GM12873 (cell line): ENCODE measurements at regions not wholly inside any gene's neighbourhood (a gene's known extent, or its start where the extent isn't known, plus 50 kb on each side); places are given as distances from the start of the nearest gene placed in this dataset.

Experiments
- TF ChIP-seq, protein P1 (sequence below): IDR thresholded peaks from 2 replicates; pipeline ENCODE4 v1.5.1; 2012; ENCODE audit warnings: low read depth, mild to moderate bottlenecking, moderate library complexity, low read length, control low read depth; ENCODE audit not compliant: insufficient read depth; ENCODE audit errors: missing control alignments

DNA sequence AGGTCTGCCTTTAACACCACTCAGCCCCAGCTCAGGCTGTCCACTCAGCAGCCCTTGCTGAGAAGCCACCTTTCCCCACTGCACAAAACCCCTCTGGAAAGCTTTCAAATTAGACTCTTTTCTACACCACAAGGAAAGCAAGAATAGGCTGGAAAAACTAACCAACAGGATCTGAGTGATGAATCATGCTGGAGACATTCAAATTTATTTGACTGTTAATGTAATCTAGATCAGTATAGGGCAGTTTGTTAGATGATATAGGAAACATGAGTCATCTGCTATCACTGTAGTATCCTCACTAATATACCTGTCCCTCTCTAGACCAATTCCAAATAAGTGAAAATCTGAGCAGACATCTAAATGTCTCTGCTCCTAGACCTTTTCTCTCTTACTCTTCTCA is 127.8 kb upstream of the PAM start:
- TF ChIP-seq, protein P1, sequence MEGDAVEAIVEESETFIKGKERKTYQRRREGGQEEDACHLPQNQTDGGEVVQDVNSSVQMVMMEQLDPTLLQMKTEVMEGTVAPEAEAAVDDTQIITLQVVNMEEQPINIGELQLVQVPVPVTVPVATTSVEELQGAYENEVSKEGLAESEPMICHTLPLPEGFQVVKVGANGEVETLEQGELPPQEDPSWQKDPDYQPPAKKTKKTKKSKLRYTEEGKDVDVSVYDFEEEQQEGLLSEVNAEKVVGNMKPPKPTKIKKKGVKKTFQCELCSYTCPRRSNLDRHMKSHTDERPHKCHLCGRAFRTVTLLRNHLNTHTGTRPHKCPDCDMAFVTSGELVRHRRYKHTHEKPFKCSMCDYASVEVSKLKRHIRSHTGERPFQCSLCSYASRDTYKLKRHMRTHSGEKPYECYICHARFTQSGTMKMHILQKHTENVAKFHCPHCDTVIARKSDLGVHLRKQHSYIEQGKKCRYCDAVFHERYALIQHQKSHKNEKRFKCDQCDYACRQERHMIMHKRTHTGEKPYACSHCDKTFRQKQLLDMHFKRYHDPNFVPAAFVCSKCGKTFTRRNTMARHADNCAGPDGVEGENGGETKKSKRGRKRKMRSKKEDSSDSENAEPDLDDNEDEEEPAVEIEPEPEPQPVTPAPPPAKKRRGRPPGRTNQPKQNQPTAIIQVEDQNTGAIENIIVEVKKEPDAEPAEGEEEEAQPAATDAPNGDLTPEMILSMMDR: no peak

DNA sequence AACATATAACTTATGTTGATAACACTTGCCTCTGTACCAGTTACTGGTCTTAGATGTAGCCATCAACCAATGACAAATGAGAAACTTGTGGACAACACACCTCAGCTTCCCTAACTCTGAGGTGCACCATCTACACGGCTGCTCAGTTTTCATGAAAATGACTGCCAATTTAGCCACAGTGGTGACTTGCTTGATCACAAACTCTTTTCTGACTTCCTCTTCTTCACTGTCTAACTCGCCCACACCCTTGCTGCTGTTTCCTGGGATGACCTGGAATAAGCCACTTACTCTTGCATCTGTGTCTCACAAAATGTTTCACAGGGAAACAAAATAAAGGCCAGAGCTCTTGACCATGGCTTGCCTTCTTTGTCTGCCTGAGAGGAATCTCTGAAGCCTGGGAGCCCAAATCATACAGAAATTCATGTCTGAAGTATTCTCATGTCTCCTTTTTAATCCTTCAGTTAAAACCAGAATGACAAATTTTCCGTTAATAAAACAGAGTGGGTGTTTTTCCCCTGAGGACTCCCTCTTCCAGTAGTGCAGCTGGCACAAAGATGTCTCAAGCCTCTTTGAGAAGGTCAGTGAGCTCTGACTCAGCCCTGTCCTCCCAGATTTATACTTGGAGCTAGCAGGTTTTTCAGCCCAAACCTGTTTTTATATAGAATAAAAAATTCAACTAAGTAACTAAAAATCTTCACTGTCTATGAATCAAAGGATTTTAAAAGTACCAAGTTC is 126.5 kb upstream of the PAM start:
- TF ChIP-seq, protein P1: no peak

DNA sequence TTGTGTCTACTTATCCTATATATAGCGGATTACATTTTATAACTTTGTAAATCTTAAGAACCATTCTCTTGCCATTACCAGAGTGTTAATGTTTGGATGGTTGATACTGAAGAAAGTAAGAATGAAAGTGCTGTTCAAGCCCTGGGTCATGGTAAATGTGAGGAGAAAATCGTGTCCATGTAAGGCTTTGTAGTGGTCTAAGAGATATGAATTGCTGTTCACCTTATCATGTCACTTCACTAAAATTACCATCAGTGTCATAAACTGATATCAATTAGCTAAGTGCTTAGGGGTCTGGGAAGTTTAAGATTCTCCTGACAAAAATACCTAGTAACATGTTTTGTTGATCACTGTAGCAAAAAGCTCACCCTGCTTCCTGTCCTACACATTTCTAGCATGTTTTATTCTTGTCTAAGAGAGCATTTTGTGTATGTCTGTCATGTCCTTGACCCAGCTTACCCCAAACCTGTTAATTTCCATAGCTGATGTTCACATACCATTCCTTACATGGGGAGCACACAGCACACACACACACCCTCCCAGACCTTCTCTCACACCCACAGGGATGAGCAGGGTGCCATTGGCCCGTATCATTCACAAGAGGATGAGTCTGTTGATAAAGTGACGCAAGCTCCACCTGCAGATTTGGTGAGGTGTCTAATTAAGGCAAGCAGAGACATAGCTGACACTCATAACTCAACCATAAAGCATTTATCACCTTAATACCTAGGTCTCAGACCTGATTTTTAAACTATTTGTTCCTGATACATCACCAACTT is 125.1 kb upstream of the PAM start:
- TF ChIP-seq, protein P1: no peak

DNA sequence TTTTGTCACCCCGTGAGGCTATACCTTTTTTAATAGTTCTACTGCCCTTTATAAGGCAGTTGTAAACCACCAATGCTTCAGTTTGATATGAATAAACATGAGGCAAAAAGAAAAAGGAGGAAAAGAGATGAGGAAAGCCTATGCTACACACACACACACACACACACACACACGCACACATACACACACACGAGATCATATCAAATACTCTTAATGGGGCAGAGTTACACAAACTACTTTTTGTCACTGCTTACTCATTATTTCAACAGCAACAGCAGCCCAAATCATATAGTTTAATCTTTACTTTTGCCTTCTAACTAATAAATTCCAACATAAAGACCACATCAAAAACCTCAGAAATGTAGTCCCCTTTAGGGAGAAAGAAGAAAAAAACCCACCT is 116.8 kb upstream of the PAM start:
- TF ChIP-seq, protein P1: no peak

DNA sequence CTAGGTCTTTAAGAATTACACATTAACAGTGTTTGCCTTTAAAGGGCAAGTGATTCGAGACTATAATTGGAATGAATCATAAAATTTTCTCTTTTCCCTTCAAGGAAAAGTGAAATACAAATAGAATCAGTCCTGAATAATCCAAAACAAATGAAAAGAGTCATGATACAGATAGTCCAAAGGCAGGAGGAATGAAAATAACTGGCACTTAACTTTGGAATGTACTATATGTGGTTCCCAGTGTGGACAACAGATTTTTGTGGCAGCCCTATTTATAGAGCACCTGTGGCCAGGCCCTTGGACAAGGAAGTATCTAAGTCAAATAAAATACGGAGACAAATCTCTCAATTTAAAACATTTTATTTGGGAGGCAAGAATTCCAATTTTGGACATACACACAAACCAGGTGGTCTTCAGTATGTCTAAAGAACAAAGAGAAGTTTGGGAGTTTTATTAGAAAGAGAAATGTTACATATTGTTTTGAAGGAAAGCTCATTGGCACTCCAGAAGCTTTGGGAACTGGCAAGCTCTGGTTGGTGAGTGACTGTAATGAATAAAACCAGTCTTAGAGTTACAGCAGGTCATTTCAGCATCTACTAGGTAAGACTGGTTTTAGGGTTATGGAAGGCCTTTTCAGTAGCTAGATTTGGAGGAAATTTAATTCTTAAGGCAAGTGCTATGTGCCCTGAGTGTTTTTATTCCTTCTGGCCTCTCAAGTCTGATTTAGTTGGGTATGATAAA is 116.0 kb upstream of the PAM start:
- TF ChIP-seq, protein P1: no peak

DNA sequence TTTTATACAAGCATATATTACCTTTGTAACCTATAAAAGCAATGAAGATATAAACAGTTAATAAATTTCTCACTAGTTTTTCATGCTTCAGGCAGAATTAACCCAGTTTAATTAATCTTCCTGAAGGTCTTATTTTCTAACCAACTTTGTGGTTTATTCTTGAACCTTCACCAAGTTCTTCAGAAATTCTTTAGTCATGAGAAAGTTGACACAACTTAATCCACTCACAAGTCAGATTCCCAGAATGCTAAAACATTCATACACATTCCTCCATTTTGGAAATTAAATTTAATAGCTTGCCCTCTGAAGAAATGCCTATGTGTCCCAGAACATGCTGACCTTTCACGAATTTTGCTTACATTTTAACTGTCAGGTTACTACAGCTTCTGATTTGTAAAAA is 105.4 kb upstream of the PAM start:
- TF ChIP-seq, protein P1: no peak

DNA sequence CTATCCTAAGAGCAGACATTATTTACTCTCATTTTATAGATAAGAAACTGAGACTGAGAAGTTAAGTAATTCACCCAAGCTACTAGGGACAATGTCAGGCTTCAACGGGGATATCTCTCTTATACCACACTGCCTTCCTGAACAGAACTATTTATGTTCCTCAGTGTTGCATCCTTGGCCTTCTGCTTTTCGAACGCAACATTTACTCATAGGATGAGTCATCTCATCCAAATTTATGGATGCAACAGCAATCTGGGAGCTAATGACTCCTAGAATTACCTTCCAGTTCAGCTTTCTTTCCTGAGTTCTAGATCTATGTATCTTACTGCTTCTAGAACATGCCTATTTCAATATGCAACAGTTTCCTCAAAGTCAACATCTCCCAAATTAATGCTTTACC is 103.6 kb upstream of the PAM start:
- TF ChIP-seq, protein P1: no peak
